WTC11 (cell line): ENCODE measurements at regions not wholly inside any gene's neighbourhood (a gene's known extent, or its start where the extent isn't known, plus 50 kb on each side); places are given as distances from the start of the nearest gene placed in this dataset.
A peak's percentile ranks its signal among the peaks of the same experiment; 100 is the strongest.

ENCODE experiments used
- ATAC-seq: fragments of 200-7000 bp; cut with Tn5 transposase; 2 replicates; pipeline ENCODE4 v1.10.0; 2021; ENCODE audit warnings: mild to moderate bottlenecking, moderate library complexity
- CTCF ChIA-PET: fragments of 300-600 bp; sonication (Branson Sonifier 250); formaldehyde crosslinking; loops from one replicate; lab custom pipeline; 2021; ENCODE audit warnings: antibody characterized with exemption; lab: Charles Lee
- POLR2A ChIA-PET: fragments of 350-600 bp; sonication (Branson Sonifier 250); formaldehyde crosslinking; loops from one replicate; lab custom pipeline; 2021; ENCODE audit warnings: antibody characterized with exemption; lab: Charles Lee
- DNase-seq: peaks from one replicate; pipeline ENCODE4 v3.0.0; 2021; ENCODE audit warnings: low spot score
- H3K27ac Mint-ChIP-seq: 2 replicates; pipeline ENCODE4 v1.8.0; 2021; ENCODE audit warnings: mixed read lengths
- H3K27me3 Mint-ChIP-seq: 2 replicates; pipeline ENCODE4 v1.8.0; 2021; ENCODE audit warnings: low read depth, mild to moderate bottlenecking, moderate library complexity, mixed read lengths
- H3K36me3 Mint-ChIP-seq: 2 replicates; pipeline ENCODE4 v1.8.0; 2021; ENCODE audit warnings: mixed read lengths
- H3K4me1 Mint-ChIP-seq: 2 replicates; pipeline ENCODE4 v1.8.0; 2022; ENCODE audit warnings: mixed read lengths
- H3K4me3 Mint-ChIP-seq: 2 replicates; pipeline ENCODE4 v1.8.0; 2021; ENCODE audit warnings: mild to moderate bottlenecking, moderate library complexity, mixed read lengths
- H3K9me3 Mint-ChIP-seq: 2 replicates; pipeline ENCODE4 v1.8.0; 2021; ENCODE audit warnings: mixed read lengths
- AFF4 ChIP-seq: sonication (generic); formaldehyde crosslinking; IDR thresholded peaks from 2 replicates; pipeline ENCODE4 v1.8.1; 2023; ENCODE audit warnings: mild to moderate bottlenecking, missing genetic modification reagents, borderline replicate concordance
- ATF6 ChIP-seq: sonication (generic); formaldehyde crosslinking; IDR thresholded peaks from 2 replicates; pipeline ENCODE4 v1.8.1; 2023; ENCODE audit warnings: mild to moderate bottlenecking, missing genetic modification reagents
- FOXK1 ChIP-seq: sonication (generic); formaldehyde crosslinking; IDR thresholded peaks from 2 replicates; pipeline ENCODE4 v1.8.0; 2022; ENCODE audit warnings: mild to moderate bottlenecking, moderate library complexity, missing genetic modification reagents
- FOXP4 ChIP-seq: sonication (generic); formaldehyde crosslinking; IDR thresholded peaks from 2 replicates; pipeline ENCODE4 v1.8.0; 2022; ENCODE audit warnings: mild to moderate bottlenecking, missing genetic modification reagents
- GABPB1 ChIP-seq: sonication (generic); formaldehyde crosslinking; IDR thresholded peaks from 2 replicates; pipeline ENCODE4 v1.8.1; 2023; ENCODE audit warnings: mild to moderate bottlenecking, missing genetic modification reagents
- HMGA2 ChIP-seq: fragments of 250-450 bp; sonication (Bioruptor Pico); IDR thresholded peaks from 2 replicates; pipeline ENCODE4 v1.4.0; 2021; ENCODE audit warnings: mild to moderate bottlenecking, moderate library complexity
- IRF1 ChIP-seq: sonication (generic); formaldehyde crosslinking; IDR thresholded peaks from 2 replicates; pipeline ENCODE4 v1.8.0; 2023; ENCODE audit warnings: missing genetic modification reagents
- MAX ChIP-seq: sonication (generic); formaldehyde crosslinking; IDR thresholded peaks from 2 replicates; pipeline ENCODE4 v1.8.0; 2022; ENCODE audit warnings: mild to moderate bottlenecking, missing genetic modification reagents
- MYBL2 ChIP-seq: sonication (generic); formaldehyde crosslinking; IDR thresholded peaks from 2 replicates; pipeline ENCODE4 v1.8.1; 2023; ENCODE audit warnings: mild to moderate bottlenecking, moderate library complexity, missing genetic modification reagents
- NFYB ChIP-seq: sonication (generic); formaldehyde crosslinking; conservative IDR thresholded peaks from 2 replicates; pipeline ENCODE4 v1.8.0; 2022; ENCODE audit warnings: low read depth, missing genetic modification reagents
- NR3C1 ChIP-seq: sonication (generic); formaldehyde crosslinking; conservative IDR thresholded peaks from 2 replicates; pipeline ENCODE4 v1.8.1; 2023; ENCODE audit warnings: low read depth, mild to moderate bottlenecking, missing genetic modification reagents
- PRDM15 ChIP-seq: sonication (generic); formaldehyde crosslinking; IDR thresholded peaks from 2 replicates; pipeline ENCODE4 v1.8.0; 2022; ENCODE audit warnings: missing genetic modification reagents
- SMAD3 ChIP-seq: sonication (generic); formaldehyde crosslinking; IDR thresholded peaks from 2 replicates; pipeline ENCODE4 v1.8.0; 2022; ENCODE audit warnings: missing genetic modification reagents, mild to moderate bottlenecking, borderline replicate concordance
- TEAD4 ChIP-seq: sonication (generic); formaldehyde crosslinking; IDR thresholded peaks from 2 replicates; pipeline ENCODE4 v1.8.0; 2022; ENCODE audit warnings: mild to moderate bottlenecking, missing genetic modification reagents
- USF1 ChIP-seq: sonication (generic); formaldehyde crosslinking; IDR thresholded peaks from 2 replicates; pipeline ENCODE4 v1.8.0; 2022; ENCODE audit warnings: mild to moderate bottlenecking, missing genetic modification reagents
- ZNF317 ChIP-seq: sonication (generic); formaldehyde crosslinking; IDR thresholded peaks from 2 replicates; pipeline ENCODE4 v1.8.1; 2023; ENCODE audit warnings: low read depth, mild to moderate bottlenecking, moderate library complexity, missing genetic modification reagents, borderline replicate concordance
- ZNF425 ChIP-seq: fragments of 250-450 bp; sonication (Bioruptor Pico); conservative IDR thresholded peaks from 2 replicates; pipeline ENCODE4 v1.9.0; 2021; ENCODE audit warnings: mild to moderate bottlenecking

GRCh38 chr6:97812940-97813339, 529.9 kb upstream of the MMS22L start:
- ChIA-PET POLR2A (no interaction called here), CTCF (no interaction called here)
- Mint-ChIP-seq H3K27me3 (no peaks in the 10 kb centered on the region), H3K4me1 (peaks cover 55% of the 10 kb centered on the region), H3K27ac (peak overlapping the region; percentile 96), H3K4me3 (no peak overlapping the region), H3K9me3 (no peaks in the 10 kb centered on the region), H3K36me3 (peaks cover 3% of the 10 kb centered on the region)
- ATAC-seq (peak; percentile 63), DNase-seq (no peak)
- TF ChIP-seq SMAD3 (CRISPR knock-in tag) (no peak), TEAD4 (CRISPR knock-in tag) (peak; percentile 76; the same call in 1 of the 2 replicates)

GRCh38 chr6:97813889-97814567, 531.0 kb upstream of the MMS22L start:
- H3K9me3 Mint-ChIP-seq: no peaks in the 10 kb centered on the region
- H3K27me3 Mint-ChIP-seq: no peaks in the 10 kb centered on the region
- CTCF ChIA-PET: no interaction called here
- TF ChIP-seq MYBL2 (CRISPR knock-in tag) (no peak), ZNF425 (no peak), ZNF317 (CRISPR knock-in tag) (no peak), HMGA2 (CRISPR knock-in tag) (no peak), ATF6 (CRISPR knock-in tag) (no peak), FOXP4 (no peak), USF1 (CRISPR knock-in tag) (no peak), MAX (no peak), SMAD3 (CRISPR knock-in tag) (no peak), FOXK1 (CRISPR knock-in tag) (no peak), NR3C1 (CRISPR knock-in tag) (no peak), AFF4 (CRISPR knock-in tag) (no peak), NFYB (CRISPR knock-in tag) (no peak), PRDM15 (CRISPR knock-in tag) (no peak), IRF1 (no peak), GABPB1 (CRISPR knock-in tag) (no peak)
- H3K36me3 Mint-ChIP-seq: peaks cover 3% of the 10 kb centered on the region
- H3K4me1 Mint-ChIP-seq: peaks cover 60% of the 10 kb centered on the region
- no peak overlapping the region; the same call in 1 of the 2 replicates for H3K4me3 Mint-ChIP-seq
- ATAC-seq (peak; percentile 78), DNase-seq (peak; percentile 12)
- peak overlapping the region; percentile 92 for H3K27ac Mint-ChIP-seq
- POLR2A ChIA-PET: no interaction called here
